HG02981 (cell line): ENCODE measurements at regions not wholly inside any gene's neighbourhood (a gene's known extent, or its start where the extent isn't known, plus 50 kb on each side); places are given as distances from the start of the nearest gene placed in this dataset.
"Not testable (repeated sequence)": the region's sequence is repeated elsewhere in the genome, so short reads cannot be mapped to it uniquely, and the experiment has no call there.

ENCODE experiments used
- ATAC-seq: cut with Tn5 transposase; IDR thresholded peaks from one replicate; pipeline ENCODE4 v1.9.1; 2021; ENCODE audit warnings: mild to moderate bottlenecking, moderate library complexity; ENCODE audit not compliant: unreplicated experiment

DNA sequence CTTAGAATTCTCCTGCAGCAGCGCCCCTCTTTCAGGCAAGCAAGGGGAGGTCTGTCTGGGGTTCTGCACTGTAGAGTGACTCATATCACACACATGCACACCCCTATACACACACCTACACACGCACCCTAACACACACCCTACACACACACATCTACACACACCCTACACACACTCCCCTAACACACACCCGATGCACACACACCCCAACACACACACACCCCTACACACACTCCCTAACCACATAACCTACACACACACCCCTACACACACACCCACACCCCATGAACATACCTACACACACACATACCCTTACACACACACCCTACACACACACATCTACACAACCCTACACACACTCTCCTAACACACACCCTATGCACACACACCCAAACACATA is 493.2 kb downstream of the IRS2 start:
- no peak for ATAC-seq

GRCh38 chr13:109288151-109288709 is 498.2 kb downstream of the IRS2 start:
- ATAC-seq: no peak

- no peak for ATAC-seq
These were observed 498.8 kb downstream of the IRS2 start for GRCh38 chr13:109287553-109287952.

- ATAC-seq: no peak
These were observed 500.8 kb downstream of the IRS2 start for GRCh38 chr13:109285586-109285985.

DNA sequence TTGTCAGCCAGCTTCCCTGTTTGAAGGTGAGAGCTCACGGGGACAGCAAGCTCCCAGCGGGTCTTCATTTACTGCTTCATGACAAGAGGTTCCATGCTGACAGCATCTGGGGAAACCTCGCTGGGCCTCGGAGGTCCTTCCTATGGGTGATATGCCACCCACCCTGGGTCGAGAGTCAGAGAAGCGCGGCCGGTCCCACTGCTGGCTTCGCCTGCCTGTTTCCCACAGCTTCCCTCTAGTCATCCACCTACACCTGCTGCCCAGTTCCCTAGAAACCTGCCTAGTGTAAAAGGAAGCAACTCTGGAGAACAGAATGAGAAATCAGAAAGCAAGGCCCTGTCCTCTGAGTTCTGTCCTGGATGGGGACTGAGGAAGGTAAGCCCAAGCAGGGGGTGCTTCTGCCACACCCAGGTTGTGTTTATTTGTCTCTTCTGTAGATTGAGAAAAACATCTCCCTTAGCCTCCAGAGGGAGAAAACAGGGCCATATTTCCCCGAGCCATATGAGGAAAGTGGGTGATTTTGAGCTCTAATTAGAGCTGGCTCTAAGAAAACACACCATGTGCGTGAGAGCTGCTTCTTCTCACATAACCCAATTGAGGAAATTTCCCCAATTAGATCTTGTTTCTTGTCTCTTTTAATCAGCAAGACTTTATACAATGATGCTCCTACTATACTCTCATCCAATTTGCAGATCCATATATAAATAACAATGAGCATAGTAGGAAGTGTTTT is 504.3 kb downstream of the IRS2 start:
- no peak for ATAC-seq

GRCh38 chr13:109281017-109281902 is 505.1 kb downstream of the IRS2 start:
- no peak for ATAC-seq

GRCh38 chr13:109276261-109276660 is 510.1 kb downstream of the IRS2 start:
- no peak for ATAC-seq

- no peak for ATAC-seq
These were observed 510.5 kb downstream of the IRS2 start for GRCh38 chr13:109275852-109276251.

DNA sequence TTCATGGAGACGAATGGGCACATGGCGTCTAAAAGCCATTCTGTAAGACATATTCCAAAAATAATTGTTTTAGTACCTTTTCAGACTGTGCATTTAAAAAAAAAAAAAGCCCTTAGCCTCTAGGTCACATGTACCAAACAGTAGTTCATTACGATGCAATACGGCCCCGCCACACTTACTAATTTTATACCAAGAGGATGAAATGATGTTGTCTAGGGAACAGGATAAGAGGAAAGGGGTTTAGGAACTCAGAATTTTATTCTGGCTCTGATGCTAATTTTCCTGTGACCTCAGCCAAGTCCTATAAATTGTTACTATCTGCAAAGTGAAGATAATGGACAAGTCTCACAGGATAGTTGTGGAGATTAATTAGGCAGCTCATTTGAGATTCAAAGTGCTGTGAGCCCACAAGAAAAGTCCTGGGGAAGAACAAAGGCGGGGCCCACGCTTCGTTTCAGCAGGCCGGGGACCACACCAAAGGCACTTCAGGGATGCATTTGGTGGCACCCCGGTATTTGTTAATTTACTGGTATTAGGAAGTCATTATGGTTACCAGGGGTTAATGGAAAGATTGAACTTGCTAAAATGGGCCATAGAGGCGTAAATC is 511.1 kb downstream of the IRS2 start:
- ATAC-seq: no peak

- ATAC-seq: no peak
These were observed 512.1 kb downstream of the IRS2 start for GRCh38 chr13:109274188-109274821.

DNA sequence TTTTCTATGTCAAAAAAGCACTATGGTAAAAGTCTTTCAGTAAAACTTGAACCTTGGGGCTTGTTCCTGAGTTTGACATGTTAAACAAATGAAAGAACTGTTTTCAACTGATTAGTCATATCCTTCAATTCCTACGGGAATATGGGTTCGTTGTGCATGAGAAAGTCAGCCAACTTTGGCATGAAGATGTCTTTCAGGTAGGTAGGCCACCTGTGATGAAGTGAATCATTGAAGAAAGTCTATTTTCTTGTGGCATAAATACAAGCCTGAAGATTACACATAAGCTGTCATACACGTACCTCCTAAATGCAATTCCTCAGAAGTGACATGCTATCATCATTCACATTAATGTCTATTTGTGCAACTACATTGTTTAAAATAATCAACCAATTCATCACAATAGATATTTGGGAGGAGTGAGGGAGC is 513.0 kb downstream of the IRS2 start:
- ATAC-seq: no peak

- no peak for ATAC-seq
These were observed 513.6 kb downstream of the IRS2 start for GRCh38 chr13:109272595-109273325.

- no peak for ATAC-seq
These were observed 514.5 kb downstream of the IRS2 start for GRCh38 chr13:109271555-109272541.

GRCh38 chr13:109271061-109271460 is 515.3 kb downstream of the IRS2 start:
- ATAC-seq: no peak

GRCh38 chr13:109269381-109269780 is 517.0 kb downstream of the IRS2 start:
- not testable (repeated sequence) for ATAC-seq

- not testable (repeated sequence) for ATAC-seq
These were observed 517.9 kb downstream of the IRS2 start for GRCh38 chr13:109268492-109268891.

DNA sequence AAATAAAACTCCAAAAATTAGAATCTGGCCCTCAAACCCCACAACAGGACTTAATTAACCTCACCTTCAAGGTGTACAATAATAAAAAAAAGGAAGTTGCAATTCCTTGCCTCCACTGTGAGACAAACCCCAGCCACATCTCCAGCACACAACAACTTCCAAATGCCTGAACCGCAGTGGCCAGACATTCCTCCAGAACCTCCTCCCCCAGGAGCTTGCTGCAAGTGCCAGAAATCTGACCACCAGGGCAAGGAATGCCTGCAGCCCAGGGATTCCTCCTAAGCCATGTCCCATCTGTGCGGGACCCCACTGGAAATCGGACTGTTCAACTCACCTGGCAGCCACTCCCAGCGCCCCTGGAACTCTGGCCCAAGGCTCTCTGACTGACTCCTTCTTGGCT is 519.0 kb downstream of the IRS2 start:
- ATAC-seq: not testable (repeated sequence)

DNA sequence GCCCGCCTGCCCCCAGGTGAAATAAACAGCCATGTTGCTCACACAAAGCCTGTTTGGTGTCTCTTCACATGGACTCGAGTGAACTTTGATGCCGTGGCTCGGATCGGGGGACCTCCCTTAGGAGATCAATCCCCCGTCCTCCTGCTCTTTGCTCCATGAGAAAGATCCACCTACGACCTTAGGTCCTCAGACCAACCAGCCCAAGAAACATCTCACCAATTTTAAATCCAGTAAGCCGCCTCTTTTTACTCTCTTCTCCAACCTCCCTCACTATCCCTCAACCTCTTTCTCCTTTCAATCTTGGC is 521.0 kb downstream of the IRS2 start:
- not testable (repeated sequence) for ATAC-seq
